DOHH2 (cell line): ENCODE measurements at regions not wholly inside any gene's neighbourhood (a gene's known extent, or its start where the extent isn't known, plus 50 kb on each side); places are given as distances from the start of the nearest gene placed in this dataset.

Source experiments
- H3F3A ChIP-seq: fragments of 200-600 bp; sonication (generic), shearing (Covaris generic); 2 replicates; pipeline ENCODE4 v1.6.0; 2016; ENCODE audit warnings: antibody characterized with exemption, mild to moderate bottlenecking; ENCODE audit not compliant: control insufficient read depth, insufficient read depth
- H3K27ac ChIP-seq: fragments of 200-600 bp; sonication (generic); 2 replicates; pipeline ENCODE4 v1.5.1; 2014; ENCODE audit warnings: low read depth, mild to moderate bottlenecking, low read length, moderate library complexity
- H3K27me3 ChIP-seq: fragments of 200-600 bp; sonication (generic); 2 replicates; pipeline ENCODE4 v1.6.1; 2014; ENCODE audit warnings: mild to moderate bottlenecking, low read length, mixed read lengths; ENCODE audit not compliant: control insufficient read depth
- H3K36me3 ChIP-seq: fragments of 200-600 bp; sonication (generic); 2 replicates; pipeline ENCODE4 v1.6.1; 2014; ENCODE audit warnings: mild to moderate bottlenecking, low read length, moderate library complexity, mixed read lengths; ENCODE audit not compliant: control insufficient read depth
- H3K4me1 ChIP-seq: fragments of 200-600 bp; sonication (generic); 2 replicates; pipeline ENCODE4 v1.6.1; 2014; ENCODE audit warnings: mild to moderate bottlenecking, low read length, mixed read lengths; ENCODE audit not compliant: control insufficient read depth
- H3K4me2 ChIP-seq: fragments of 200-600 bp; sonication (generic); 2 replicates; pipeline ENCODE4 v1.6.0; 2014; ENCODE audit warnings: mild to moderate bottlenecking, low read length, moderate library complexity
- H3K4me3 ChIP-seq: fragments of 200-600 bp; sonication (generic); 2 replicates; pipeline ENCODE4 v1.5.1; 2014; ENCODE audit warnings: mild to moderate bottlenecking, low read length, mixed read lengths
- H3K79me2 ChIP-seq: fragments of 200-600 bp; sonication (generic); 2 replicates; pipeline ENCODE4 v1.6.1; 2014; ENCODE audit warnings: mild to moderate bottlenecking, low read length, mixed read lengths; ENCODE audit not compliant: control insufficient read depth
- H3K9me2 ChIP-seq: fragments of 200-600 bp; sonication (generic); replicated peaks from 2 replicates; pipeline ENCODE4 v1.6.1; 2014; ENCODE audit warnings: mild to moderate bottlenecking, low read length, mixed read lengths; ENCODE audit not compliant: control insufficient read depth
- H3K9me3 ChIP-seq: fragments of 200-600 bp; sonication (generic); 2 replicates; pipeline ENCODE4 v1.6.1; 2014; ENCODE audit warnings: antibody characterized with exemption, low read length, mixed read lengths; ENCODE audit not compliant: control insufficient read depth, insufficient read depth
- H4K20me1 ChIP-seq: fragments of 200-600 bp; sonication (generic); 2 replicates; pipeline ENCODE4 v1.6.0; 2014; ENCODE audit warnings: low read depth, mild to moderate bottlenecking, antibody characterized with exemption, low read length, moderate library complexity; ENCODE audit not compliant: control insufficient read depth, insufficient read depth
- EZH2phosphoT487 ChIP-seq: fragments of 200-600 bp; sonication (generic); IDR thresholded peaks from 2 replicates; pipeline ENCODE4 v1.6.1; 2017; ENCODE audit warnings: borderline replicate concordance, mild to moderate bottlenecking, antibody characterized with exemption, low read length, moderate library complexity, mixed read lengths
- TF ChIP-seq, protein P1 (sequence below): fragments of 200-600 bp; sonication (generic); IDR thresholded peaks from one replicate; pipeline ENCODE4 v1.5.1; 2014; ENCODE audit warnings: antibody characterized with exemption, mild to moderate bottlenecking, low read depth, low read length; ENCODE audit not compliant: poor library complexity, severe bottlenecking

DNA sequence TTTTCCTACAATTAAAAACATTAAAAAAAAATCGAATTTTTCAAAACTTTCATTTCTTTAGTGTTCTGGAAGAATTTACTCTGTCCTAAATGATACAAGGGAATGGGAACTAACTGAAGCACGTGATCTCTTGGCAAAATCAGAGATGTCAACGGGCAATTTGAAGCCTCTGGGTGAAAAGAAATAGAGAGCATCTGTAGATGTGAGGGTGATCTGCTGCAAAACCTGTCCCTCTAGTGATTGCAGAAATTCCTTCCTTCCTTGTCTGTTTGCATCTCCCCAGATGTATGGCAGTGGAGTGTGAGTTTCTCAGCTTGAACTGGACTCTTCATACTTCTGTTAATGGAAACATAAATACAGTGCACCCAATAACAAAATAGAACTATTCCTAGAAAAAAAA is 100.5 kb upstream of the S1PR1 start:
- H3K36me3 ChIP-seq, result no peaks in the 10 kb centered on the region
- H3F3A ChIP-seq, result no peaks in the 10 kb centered on the region
- H4K20me1 ChIP-seq, result no peaks in the 10 kb centered on the region
- TF ChIP-seq, protein P1, sequence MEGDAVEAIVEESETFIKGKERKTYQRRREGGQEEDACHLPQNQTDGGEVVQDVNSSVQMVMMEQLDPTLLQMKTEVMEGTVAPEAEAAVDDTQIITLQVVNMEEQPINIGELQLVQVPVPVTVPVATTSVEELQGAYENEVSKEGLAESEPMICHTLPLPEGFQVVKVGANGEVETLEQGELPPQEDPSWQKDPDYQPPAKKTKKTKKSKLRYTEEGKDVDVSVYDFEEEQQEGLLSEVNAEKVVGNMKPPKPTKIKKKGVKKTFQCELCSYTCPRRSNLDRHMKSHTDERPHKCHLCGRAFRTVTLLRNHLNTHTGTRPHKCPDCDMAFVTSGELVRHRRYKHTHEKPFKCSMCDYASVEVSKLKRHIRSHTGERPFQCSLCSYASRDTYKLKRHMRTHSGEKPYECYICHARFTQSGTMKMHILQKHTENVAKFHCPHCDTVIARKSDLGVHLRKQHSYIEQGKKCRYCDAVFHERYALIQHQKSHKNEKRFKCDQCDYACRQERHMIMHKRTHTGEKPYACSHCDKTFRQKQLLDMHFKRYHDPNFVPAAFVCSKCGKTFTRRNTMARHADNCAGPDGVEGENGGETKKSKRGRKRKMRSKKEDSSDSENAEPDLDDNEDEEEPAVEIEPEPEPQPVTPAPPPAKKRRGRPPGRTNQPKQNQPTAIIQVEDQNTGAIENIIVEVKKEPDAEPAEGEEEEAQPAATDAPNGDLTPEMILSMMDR, result no peak
- TF ChIP-seq EZH2phosphoT487, result no peak
- H3K4me2 ChIP-seq, result no peak overlapping the region
- H3K79me2 ChIP-seq, result no peaks in the 10 kb centered on the region
- no peaks in the 10 kb centered on the region for H3K9me3 ChIP-seq
- H3K27ac ChIP-seq, result no peak overlapping the region
- H3K4me3 ChIP-seq, result no peak overlapping the region
- peaks cover 37% of the 10 kb centered on the region for H3K4me1 ChIP-seq
- no peaks in the 10 kb centered on the region for H3K27me3 ChIP-seq
- H3K9me2 ChIP-seq, result no peaks in the 10 kb centered on the region

DNA sequence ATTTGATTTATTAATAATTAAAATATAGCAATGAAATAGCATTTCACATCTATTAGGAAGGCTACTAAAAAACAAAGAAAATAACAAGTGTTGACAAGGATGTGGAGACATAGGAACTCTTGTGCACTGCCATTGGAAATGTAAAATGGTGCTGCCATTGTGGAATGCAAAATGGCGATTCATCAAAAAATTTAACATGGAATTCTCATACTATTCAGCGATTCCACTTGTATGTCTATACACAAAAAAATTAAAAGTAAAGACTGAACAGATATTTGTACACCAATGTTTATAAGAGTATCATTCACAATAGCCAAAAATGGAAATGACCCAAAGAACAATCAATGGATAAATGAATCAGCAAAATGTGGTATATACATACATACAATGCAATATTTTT is 101.3 kb upstream of the S1PR1 start:
- H3K36me3 ChIP-seq, result no peaks in the 10 kb centered on the region
- no peaks in the 10 kb centered on the region for H3F3A ChIP-seq
- H3K4me1 ChIP-seq, result peaks cover 37% of the 10 kb centered on the region
- H3K4me2 ChIP-seq, result no peak overlapping the region
- H3K27ac ChIP-seq, result no peak overlapping the region
- no peaks in the 10 kb centered on the region for H3K79me2 ChIP-seq
- no peaks in the 10 kb centered on the region for H4K20me1 ChIP-seq
- H3K9me2 ChIP-seq, result no peaks in the 10 kb centered on the region
- TF ChIP-seq EZH2phosphoT487, result no peak
- TF ChIP-seq, protein P1, result no peak
- no peaks in the 10 kb centered on the region for H3K9me3 ChIP-seq
- no peaks in the 10 kb centered on the region for H3K27me3 ChIP-seq
- H3K4me3 ChIP-seq, result no peak overlapping the region

DNA sequence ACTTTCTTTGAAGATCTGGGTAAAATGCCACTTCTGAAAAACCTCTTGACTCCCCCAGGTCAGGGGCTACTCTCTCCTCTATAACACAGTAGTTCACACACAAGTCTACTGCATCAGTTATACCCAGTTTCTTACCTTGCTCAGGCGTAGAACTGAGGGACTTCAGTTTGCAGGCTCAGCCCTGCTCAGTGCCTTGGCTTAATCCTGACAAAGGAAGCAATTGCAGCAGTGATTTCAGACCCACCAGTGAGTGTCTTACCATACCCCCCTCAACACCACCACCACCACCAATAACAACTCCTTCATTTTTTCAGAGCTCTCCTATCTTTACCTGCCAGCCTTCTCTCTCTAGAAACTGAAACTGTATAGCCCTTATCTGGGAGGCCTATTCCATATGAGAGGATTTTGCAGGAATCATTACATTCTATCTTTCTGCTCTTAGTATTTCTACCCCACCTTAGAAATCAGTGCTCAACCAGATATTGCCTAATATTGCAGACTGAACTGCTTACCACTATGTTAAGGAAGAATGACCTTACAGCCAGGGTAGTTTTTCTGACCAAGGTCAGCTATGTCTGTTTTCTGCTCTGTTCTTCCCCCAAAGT is 105.5 kb upstream of the S1PR1 start:
- TF ChIP-seq EZH2phosphoT487, result no peak
- TF ChIP-seq, protein P1, result no peak
- no peak overlapping the region for H3K4me3 ChIP-seq
- peaks cover 51% of the 10 kb centered on the region for H3K4me1 ChIP-seq

DNA sequence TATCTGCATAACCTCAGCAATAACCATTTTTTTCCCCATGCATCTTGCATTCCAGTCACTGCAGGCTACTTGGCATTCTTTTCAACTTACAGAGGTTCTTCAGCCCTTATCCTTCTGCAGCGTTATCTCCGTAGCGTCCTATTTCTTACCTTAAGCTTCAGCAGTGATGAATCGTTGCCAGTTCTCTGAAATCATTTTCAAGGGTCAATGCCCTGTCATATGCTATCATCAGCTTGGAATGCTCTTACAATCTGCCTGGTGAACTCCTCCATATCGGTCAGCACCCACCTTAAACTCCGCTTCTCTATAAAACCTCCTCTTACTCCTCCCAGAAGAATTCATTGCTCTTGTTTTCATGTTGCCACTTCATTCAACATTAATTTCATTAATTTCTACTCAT is 105.1 kb upstream of the DPH5 start:
- peaks cover 48% of the 10 kb centered on the region for H3K4me1 ChIP-seq
- H4K20me1 ChIP-seq, result no peaks in the 10 kb centered on the region
- no peaks in the 10 kb centered on the region for H3K9me3 ChIP-seq
- H3F3A ChIP-seq, result peaks cover 10% of the 10 kb centered on the region
- no peaks in the 10 kb centered on the region for H3K79me2 ChIP-seq
- H3K36me3 ChIP-seq, result no peaks in the 10 kb centered on the region
- no peak overlapping the region for H3K27ac ChIP-seq
- no peak overlapping the region for H3K4me2 ChIP-seq
- H3K4me3 ChIP-seq, result no peak overlapping the region
- H3K9me2 ChIP-seq, result no peaks in the 10 kb centered on the region
- no peaks in the 10 kb centered on the region for H3K27me3 ChIP-seq
- TF ChIP-seq, protein P1, result no peak
- no peak for TF ChIP-seq EZH2phosphoT487

More for the DNA sequence above, 105.5 kb upstream of the S1PR1 start:
- H3K9me2 ChIP-seq, result no peaks in the 10 kb centered on the region
- peaks cover 10% of the 10 kb centered on the region for H3F3A ChIP-seq
- no peaks in the 10 kb centered on the region for H4K20me1 ChIP-seq
- no peaks in the 10 kb centered on the region for H3K36me3 ChIP-seq
- no peaks in the 10 kb centered on the region for H3K9me3 ChIP-seq
- H3K27me3 ChIP-seq, result no peaks in the 10 kb centered on the region
- no peak overlapping the region for H3K4me2 ChIP-seq
- no peaks in the 10 kb centered on the region for H3K79me2 ChIP-seq
- no peak overlapping the region for H3K27ac ChIP-seq
